ENCODE measurements at regions not wholly inside any gene's neighbourhood (a gene's known extent, or its start where the extent isn't known, plus 50 kb on each side); places are given as distances from the start of the nearest gene placed in this dataset.
"Not testable (repeated sequence)": the region's sequence is repeated elsewhere in the genome, so short reads cannot be mapped to it uniquely, and the experiment has no call there.

- no peak for DNase-seq
Observed at GRCh38 chr2:234796045-234796591, 155.7 kb upstream of the SH3BP4 start.

GRCh38 chr2:234795272-234795920 lies 156.4 kb upstream of the SH3BP4 start:
- DNase-seq: peak; percentile 48

- DNase-seq: no peak
Observed at GRCh38 chr2:234794866-234795265, 157.0 kb upstream of the SH3BP4 start.

DNA sequence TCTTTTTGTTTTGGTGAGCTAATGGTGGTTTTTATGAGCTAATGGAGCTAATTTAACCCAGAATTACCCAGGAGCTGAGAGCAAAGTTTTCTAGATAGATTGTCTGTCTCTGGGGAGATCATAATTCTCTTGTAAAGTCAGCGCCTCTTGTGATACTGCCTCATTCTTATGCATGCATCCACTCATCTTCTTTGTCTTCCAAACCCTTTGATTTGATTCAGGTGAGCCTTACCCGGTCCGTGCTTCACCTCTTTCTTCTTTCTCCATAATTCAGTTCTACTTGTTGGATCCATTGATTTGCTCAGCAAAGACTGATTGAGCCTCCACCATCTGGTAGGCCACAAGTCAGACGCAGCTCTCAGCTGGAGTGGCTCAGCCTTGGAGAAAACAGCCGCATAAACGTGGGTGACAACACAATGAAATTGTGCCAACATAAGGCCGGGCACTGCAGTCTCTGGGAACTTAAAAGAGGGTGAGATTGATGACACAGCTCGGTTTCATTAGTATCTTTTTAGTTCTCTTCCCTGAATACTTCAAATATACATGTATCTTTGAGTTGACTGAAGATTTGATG lies 158.5 kb upstream of the SH3BP4 start:
- DNase-seq: no peak

DNA sequence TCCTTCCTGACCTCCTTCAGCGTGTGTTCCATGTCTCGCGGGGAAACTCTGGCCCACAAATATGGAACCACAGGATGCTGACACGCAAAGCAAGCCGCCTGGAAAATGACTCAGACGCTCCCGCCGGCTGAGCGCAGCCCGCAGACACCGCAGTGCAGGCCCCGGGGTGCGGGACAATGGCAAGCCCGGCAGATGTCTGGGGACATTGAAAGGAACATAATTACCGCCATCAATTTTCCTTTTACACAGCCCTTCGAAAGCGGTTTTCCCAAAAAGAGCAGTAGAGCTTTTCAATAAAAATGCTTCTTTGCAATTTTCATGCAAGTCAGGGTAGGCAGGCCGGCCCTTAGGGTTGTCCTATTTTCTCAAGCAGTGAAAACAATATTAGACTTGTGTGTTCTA lies 159.2 kb upstream of the SH3BP4 start:
- peak; percentile 79 for DNase-seq

DNA sequence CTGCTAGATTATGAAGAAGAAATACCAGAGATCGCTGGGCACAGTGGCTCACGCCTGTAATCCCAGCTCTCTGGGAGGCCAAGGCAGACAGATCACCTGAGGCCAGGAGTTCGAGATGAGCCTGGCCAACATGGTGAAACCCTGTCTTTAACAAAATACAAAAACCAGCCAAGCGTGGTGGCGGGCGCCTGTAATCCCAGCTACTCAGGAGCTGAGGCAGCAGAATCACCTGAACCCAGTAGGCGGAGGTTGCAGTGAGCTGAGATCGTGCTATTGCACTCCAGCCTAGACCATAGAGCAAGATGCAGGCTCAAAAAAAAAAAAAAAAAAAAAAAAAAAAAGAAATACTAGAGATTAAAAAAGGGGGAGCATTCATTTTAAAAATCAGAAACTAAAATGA lies 159.7 kb upstream of the SH3BP4 start:
- DNase-seq: not testable (repeated sequence)

DNA sequence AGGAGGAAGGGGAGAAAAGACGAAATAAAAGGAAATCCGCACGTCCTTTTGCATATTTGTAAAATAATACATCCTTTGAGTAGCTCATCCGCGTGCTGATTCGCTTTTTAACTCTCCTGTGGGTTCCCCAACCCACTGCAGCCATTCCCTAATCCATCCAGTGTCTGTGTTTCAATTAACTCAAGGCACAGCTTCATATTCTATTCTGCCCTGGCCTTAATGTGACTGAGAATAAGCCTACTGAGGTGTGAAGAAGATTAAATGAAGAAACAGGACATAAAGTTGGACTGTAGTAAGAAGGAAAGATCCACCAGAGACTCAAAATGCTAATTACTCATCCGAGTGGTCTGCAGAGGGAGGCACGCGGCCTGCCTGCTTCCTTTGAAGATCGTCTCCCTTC lies 161.4 kb upstream of the SH3BP4 start:
- DNase-seq: no peak

- DNase-seq: no peak
Observed at GRCh38 chr2:234789556-234790325, 162.1 kb upstream of the SH3BP4 start.

GRCh38 chr2:234788841-234789240 lies 163.0 kb upstream of the SH3BP4 start:
- DNase-seq: no peak

DNA sequence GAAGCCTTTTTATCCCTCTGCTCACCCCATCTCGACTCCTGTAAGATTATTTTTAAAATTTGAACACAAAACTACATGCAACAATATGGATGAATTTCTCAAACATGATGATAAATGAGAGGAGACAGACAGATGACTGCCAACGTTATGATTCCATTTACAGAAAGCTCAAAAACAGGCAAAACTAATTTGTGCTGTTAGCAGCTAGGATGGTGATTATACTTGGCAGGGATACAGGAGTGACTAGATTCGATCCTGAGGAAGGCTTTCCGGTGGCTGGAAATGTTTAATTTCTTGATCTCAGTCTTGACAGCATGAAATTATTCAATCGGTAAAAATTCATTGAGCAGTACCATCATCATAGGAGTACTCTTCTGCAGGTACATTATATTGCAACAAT lies 163.4 kb upstream of the SH3BP4 start:
- no peak for DNase-seq

DNA sequence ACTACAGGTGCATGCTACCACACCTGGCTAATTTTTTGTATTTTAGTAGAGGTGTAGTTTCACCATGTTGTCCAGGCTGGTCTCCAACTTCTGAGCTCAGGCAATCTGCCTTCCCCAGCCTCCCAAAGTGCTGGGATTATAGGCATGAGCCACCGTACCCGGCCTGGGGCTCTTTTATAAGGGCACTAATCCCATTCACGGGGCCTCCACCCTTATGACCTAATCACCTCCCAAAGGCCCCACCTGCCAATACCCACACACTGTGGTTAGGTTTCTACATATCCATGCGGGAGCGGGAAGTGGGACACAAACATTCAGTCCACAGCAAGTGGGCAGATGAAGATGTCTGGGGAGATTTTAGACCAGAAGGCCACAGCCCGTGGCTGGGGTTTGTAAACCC lies 164.7 kb upstream of the SH3BP4 start:
- DNase-seq: no peak

GRCh38 chr2:234773764-234774409 lies 177.9 kb upstream of the SH3BP4 start:
- DNase-seq: no peak

DNA sequence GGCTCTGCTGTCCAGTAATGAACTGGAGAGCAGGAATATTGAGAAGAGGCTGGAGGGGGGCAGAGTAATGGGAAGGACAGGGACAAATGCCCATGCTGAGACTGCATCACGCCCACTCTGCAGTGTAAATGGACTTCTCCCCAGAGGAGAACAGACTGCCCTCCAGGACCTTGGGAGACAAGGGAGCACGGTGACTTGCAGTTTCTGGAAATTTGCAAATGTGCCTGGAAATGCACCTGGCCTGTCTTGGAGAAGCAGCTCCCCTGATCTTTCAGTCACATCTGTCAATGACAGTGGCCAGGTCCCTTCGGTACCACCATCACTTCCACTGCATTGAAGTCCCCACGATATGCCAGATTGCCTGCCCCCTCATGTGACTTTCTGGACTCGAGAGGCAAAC lies 178.7 kb upstream of the SH3BP4 start:
- DNase-seq: no peak

DNA sequence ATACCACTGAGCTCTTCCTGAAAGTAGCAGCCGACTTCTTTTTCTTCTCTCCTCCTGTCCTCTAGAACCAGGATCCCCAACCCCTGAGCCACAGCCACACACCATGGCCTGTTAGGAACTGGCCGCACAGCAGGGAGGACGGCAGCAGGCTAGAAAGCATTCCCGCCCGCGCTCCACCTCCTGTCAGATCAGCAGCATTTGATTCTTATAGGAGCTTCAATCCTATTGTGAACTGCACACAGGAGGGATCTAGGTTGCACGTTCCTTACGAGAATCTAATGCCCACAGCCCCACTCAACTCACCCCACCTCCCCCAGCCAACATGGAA lies 179.1 kb upstream of the SH3BP4 start:
- no peak for DNase-seq

DNA sequence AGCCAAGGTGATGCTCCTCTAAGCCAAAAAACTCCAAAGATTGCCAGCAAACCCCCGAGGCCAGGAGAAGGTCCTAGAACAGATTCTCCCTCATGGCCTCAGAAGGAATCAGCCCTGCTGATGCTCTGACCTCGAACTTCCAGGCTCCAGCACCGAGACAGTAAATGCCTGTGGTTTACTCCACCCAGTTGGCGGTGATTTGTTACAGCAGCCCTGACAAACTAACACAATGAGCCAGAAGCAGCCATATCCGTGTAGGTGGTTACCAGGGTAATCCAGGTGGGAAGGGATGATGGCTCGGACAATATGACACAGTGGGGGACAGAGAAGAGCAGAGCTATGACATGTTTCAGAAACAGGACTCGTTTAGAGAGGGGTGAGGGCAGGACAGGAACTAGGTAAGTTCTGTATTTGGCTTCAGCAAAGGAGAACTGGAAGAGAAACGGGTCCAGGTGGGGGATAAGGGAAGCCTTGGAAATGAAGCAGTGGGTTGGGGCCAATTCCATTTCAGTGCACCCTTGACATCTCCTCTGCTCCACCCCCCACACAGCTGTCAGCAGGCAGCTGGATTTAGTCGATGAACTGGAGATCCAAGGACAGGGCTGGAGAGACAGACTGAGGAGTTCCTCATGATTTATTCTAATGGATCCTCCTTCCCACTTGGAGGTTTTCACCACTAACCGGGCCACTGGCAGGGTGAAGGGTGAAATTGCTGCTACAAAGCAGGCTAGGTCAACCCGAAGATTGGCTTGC lies 179.7 kb upstream of the SH3BP4 start:
- DNase-seq: peak; percentile 54

DNA sequence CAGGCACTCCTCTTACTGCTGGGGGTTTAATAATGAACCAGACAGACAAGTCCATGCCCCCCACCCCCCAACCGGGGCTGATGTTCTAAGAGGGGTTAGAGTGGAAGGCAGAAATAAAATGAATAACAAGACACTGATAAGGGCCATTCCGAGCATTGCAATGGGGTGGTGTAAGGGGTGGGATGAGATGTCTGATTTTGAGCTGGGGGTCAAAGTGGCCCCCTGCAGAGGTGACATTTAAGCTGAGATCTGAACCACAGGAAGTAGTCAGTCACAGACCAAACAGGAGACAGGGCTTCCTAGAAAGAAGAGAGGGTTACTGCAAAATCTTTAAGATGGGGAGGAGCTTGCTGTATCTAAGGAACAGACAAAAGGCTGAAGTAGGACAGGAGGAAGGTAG lies 180.6 kb upstream of the SH3BP4 start:
- peak; percentile 63 for DNase-seq

DNA sequence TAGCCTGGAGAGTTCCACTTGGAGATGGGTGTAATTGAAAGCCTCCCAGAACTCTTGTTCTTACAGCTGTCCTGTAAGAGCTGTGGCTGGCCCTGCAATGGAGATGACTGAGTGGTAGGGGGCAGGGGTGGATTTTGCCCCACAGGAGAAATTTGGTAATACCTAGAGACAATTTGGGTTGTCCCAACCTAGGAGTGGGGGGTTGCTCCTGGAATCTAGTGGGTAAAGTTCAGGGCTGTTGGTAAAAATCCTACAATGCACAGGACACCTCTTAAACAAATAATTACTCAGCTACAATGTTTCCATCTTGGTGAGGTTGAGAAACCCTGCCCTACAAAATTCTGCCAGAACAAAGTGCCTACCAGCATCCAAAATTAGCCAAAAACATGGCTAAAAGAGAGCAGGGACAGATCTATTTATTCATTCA lies 181.1 kb upstream of the SH3BP4 start:
- no peak for DNase-seq

DNA sequence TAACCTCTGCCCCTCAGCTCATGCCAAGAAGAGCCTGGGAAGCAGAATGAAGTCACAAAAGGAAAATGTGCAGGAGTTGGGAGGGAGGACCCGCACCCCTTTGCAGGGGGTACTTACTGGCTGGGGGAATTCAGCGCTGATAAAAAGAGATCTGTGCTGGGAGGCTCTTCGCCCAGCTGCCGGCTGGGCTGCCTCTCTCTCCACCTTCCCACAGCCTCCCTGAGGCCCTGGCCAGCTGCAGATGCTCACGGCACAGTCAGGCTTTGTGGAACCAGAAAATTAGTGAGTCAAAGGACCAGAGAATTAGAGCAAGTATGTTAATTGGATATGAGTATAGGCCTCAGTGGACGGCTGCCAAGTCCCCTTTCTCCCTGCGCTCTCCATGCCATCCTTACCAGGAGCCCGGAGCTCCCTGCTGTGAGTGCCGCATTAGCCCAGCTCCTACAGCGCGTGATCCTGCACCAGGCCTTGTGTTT lies 181.7 kb upstream of the SH3BP4 start:
- peak; percentile 58 for DNase-seq

DNA sequence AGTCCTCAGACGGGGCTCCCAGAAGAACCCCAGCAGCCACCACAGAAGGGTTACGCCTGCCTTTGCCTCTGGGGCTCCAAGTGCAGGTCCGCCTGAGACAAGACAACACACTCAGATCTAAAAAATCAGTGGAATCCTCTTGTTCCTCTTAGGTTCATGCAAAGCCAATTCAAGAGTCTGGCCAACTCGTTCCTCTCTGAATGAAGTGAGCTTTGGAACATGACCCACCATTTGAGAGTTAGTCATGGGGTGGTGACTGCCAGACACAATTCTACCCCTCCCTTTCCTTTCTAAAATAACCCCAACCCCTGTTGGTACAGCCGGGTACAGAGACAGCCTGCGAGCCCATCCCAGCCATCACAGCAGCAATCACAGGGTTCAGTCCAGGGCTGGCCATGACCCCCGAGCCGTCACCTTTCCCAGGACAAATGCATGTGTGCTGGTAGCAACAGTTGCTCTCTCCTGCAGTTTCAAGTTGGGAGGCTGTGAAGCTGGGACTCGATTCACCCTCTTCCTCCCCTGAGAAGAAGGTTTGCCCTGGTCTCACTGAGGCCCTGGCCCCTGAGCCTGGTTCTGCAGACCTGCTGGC lies 183.1 kb upstream of the SH3BP4 start:
- DNase-seq: peak; percentile 64

- DNase-seq: no peak
Observed at GRCh38 chr2:234765279-234765678, 186.5 kb upstream of the SH3BP4 start.

DNA sequence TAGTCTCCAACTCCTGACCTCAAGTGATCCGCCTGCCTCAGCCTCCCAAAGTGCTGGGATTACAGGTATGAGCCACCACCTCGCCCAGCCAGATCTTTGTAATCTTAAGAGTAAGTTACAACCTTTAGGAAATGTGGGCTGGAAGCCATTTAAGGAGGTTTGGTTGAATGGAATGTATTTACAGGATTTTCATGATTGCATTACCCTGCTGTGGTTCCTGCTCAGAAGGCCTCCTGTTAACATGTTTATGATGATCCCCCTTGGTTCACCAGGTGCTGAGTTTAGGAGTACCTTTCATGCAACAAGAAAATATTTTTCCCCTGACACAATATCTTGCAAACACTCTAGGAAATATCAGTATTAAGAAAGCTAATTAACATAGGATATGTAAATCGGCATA lies 187.4 kb upstream of the SH3BP4 start:
- DNase-seq: no peak

All from fibroblast of skin of back (primary cell).